ENCODE measurements at regions not wholly inside any gene's neighbourhood (a gene's known extent, or its start where the extent isn't known, plus 50 kb on each side); places are given as distances from the start of the nearest gene placed in this dataset.

- BruUV-seq (replicated peaks) = no TSS peak
- TF ChIP-seq CTCF (conservative IDR thresholded peaks at IDR 0.05; ENCODE audit: low read depth, low read length) = no peak
- TF ChIP-seq EZH2 (IDR thresholded peaks at IDR 0.05; ENCODE audit: low read length, unreplicated experiment) = no peak
- TF ChIP-seq EZH2phosphoT487 (IDR thresholded peaks at IDR 0.05; ENCODE audit: borderline replicate concordance, low read length) = no peak
- ChIA-PET CTCF (no interaction called here), POLR2A (ENCODE audit: unreplicated experiment) (no interaction called here)
- Histone ChIP-seq H3F3A (ENCODE audit: low read length, unreplicated experiment) (no peaks in the 10 kb centered on the region), H3K79me2 (ENCODE audit: low read length) (no peaks in the 10 kb centered on the region), H2AFZ (ENCODE audit: low read length) (no peak overlapping the region), H3K9me3 (ENCODE audit: low read length) (no peaks in the 10 kb centered on the region), H3K27me3 (ENCODE audit: low read length) (no peaks in the 10 kb centered on the region), H4K20me1 (ENCODE audit: low read length) (no peaks in the 10 kb centered on the region), H3K9me2 (replicated peaks; ENCODE audit: low read length) (no peaks in the 10 kb centered on the region), H3K27ac (ENCODE audit: low read length) (no peak overlapping the region), H3K4me3 (ENCODE audit: low read length) (no peak overlapping the region), H3K36me3 (ENCODE audit: low read depth, low read length) (no peaks in the 10 kb centered on the region), H3K4me2 (ENCODE audit: low read length) (no peak overlapping the region), H3K4me1 (ENCODE audit: insufficient read depth, low read length) (no peaks in the 10 kb centered on the region), H3K9ac (ENCODE audit: low read length) (no peak overlapping the region)
- intact Hi-C loops (cut with micrococcal nuclease) = no loop called here
- DNase-seq (no peak), ATAC-seq (no peak)
Observed at GRCh38 chr3:181635141-181635540, 76.6 kb upstream of the SOX2 start.

GRCh38 chr3:181633556-181633955, 78.2 kb upstream of the SOX2 start:
- Histone ChIP-seq H3K9me3 (ENCODE audit: low read length) (no peaks in the 10 kb centered on the region), H4K20me1 (ENCODE audit: low read length) (no peaks in the 10 kb centered on the region), H3F3A (ENCODE audit: low read length, unreplicated experiment) (no peaks in the 10 kb centered on the region), H3K27ac (ENCODE audit: low read length) (no peak overlapping the region), H3K27me3 (ENCODE audit: low read length) (no peaks in the 10 kb centered on the region), H3K4me2 (ENCODE audit: low read length) (no peak overlapping the region), H3K36me3 (ENCODE audit: low read depth, low read length) (no peaks in the 10 kb centered on the region), H3K9me2 (replicated peaks; ENCODE audit: low read length) (no peaks in the 10 kb centered on the region), H3K4me1 (ENCODE audit: insufficient read depth, low read length) (peaks cover 11% of the 10 kb centered on the region), H3K4me3 (ENCODE audit: low read length) (no peak overlapping the region), H3K9ac (ENCODE audit: low read length) (no peak overlapping the region), H3K79me2 (ENCODE audit: low read length) (no peaks in the 10 kb centered on the region), H2AFZ (ENCODE audit: low read length) (no peak overlapping the region)
- TF ChIP-seq CTCF (conservative IDR thresholded peaks at IDR 0.05; ENCODE audit: low read depth, low read length) (no peak), EZH2 (IDR thresholded peaks at IDR 0.05; ENCODE audit: low read length, unreplicated experiment) (no peak), EZH2phosphoT487 (IDR thresholded peaks at IDR 0.05; ENCODE audit: borderline replicate concordance, low read length) (no peak)
- CTCF ChIA-PET = no interaction called here
- DNase-seq (no peak), ATAC-seq (no peak)
- POLR2A ChIA-PET (ENCODE audit: unreplicated experiment) = no interaction called here
- no TSS peak for BruUV-seq (replicated peaks)
- intact Hi-C loops (cut with micrococcal nuclease) = no loop called here

GRCh38 chr3:181631901-181632300, 79.8 kb upstream of the SOX2 start:
- H4K20me1 ChIP-seq (ENCODE audit: low read length) = no peaks in the 10 kb centered on the region
- no peaks in the 10 kb centered on the region for H3F3A ChIP-seq (ENCODE audit: low read length, unreplicated experiment)
- ATAC-seq (no peak; the same call in 1 of the 2 replicates), DNase-seq (peak; percentile 12)
- no peaks in the 10 kb centered on the region for H3K9me2 ChIP-seq (replicated peaks; ENCODE audit: low read length)
- intact Hi-C loops (cut with micrococcal nuclease) = no loop called here
- H3K4me2 ChIP-seq (ENCODE audit: low read length) = no peak overlapping the region
- no peaks in the 10 kb centered on the region for H3K79me2 ChIP-seq (ENCODE audit: low read length)
- ChIA-PET POLR2A (ENCODE audit: unreplicated experiment) (no interaction called here), CTCF (no interaction called here)
- TF ChIP-seq EZH2phosphoT487 (IDR thresholded peaks at IDR 0.05; ENCODE audit: borderline replicate concordance, low read length) (no peak), EZH2 (IDR thresholded peaks at IDR 0.05; ENCODE audit: low read length, unreplicated experiment) (no peak), CTCF (conservative IDR thresholded peaks at IDR 0.05; ENCODE audit: low read depth, low read length) (no peak)
- H3K36me3 ChIP-seq (ENCODE audit: low read depth, low read length) = no peaks in the 10 kb centered on the region
- H2AFZ ChIP-seq (ENCODE audit: low read length) = no peak overlapping the region
- no TSS peak for BruUV-seq (replicated peaks)
- H3K4me1 ChIP-seq (ENCODE audit: insufficient read depth, low read length) = peaks cover 11% of the 10 kb centered on the region
- H3K27me3 ChIP-seq (ENCODE audit: low read length) = no peaks in the 10 kb centered on the region
- H3K27ac ChIP-seq (ENCODE audit: low read length) = no peak overlapping the region
- no peaks in the 10 kb centered on the region for H3K9me3 ChIP-seq (ENCODE audit: low read length)
- no peak overlapping the region for H3K4me3 ChIP-seq (ENCODE audit: low read length)
- H3K9ac ChIP-seq (ENCODE audit: low read length) = no peak overlapping the region
